ENCODE measurements at regions not wholly inside any gene's neighbourhood (a gene's known extent, or its start where the extent isn't known, plus 50 kb on each side); places are given as distances from the start of the nearest gene placed in this dataset.

GRCh38 chr5:96093340-96093739 is 131.7 kb upstream of the ELL2 start:
- TF ChIP-seq CTCF (IDR thresholded peaks at IDR 0.05) (no peak), POLR2A (IDR thresholded peaks at IDR 0.05) (no peak)

Measured in lower leg skin (tissue), 3 donors.